Activated T-cell treated with anti-CD3 and anti-CD28 coated beads, Interleukin-2, amount 50 U/mL, for 48 hours (primary cell): ENCODE measurements at regions not wholly inside any gene's neighbourhood (a gene's known extent, or its start where the extent isn't known, plus 50 kb on each side); places are given as distances from the start of the nearest gene placed in this dataset.

Experiments
- DNase-seq, 2 experiments: peaks; one replicate each; pipeline ENCODE4 v3.0.0-alpha.2; 2020

DNA sequence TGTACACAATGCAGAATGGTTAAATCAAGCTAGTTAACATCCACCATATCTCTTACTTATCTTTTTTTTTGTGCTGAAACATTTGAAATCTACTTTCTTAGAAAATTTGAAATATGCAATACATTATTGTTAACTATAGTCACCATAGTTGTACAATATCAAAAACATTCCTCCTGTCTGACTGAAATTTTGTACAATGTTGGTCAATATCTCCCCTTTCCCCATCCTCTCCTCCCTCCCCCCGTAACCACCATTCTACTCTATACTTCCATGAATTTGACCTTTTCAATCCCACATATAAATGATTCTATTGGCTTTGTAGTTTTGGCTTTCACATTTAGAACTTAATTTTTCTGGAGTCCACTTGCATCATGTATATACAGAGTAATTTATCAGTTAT is 63.5 kb upstream of the DCD start:
- DNase-seq: no peak

DNA sequence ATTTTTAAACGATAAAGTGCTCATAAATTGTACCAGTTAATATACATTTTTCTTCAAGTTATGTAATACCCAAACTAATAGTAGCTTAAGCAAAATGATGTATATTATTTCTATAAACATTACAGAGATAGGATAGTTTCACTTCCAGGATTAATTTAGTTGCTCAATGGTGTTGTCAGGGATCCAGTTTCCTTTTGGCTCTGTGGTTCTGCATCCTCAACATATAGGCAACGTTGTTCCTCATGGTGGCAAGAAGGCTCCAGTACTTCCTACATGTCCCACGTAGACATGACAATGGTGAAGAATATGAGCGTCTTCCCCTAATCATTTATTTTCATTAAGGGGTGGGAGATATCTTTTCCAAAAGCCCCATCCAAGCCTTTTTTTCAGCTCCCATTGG is 60.7 kb upstream of the DCD start:
- DNase-seq: no peak

DNA sequence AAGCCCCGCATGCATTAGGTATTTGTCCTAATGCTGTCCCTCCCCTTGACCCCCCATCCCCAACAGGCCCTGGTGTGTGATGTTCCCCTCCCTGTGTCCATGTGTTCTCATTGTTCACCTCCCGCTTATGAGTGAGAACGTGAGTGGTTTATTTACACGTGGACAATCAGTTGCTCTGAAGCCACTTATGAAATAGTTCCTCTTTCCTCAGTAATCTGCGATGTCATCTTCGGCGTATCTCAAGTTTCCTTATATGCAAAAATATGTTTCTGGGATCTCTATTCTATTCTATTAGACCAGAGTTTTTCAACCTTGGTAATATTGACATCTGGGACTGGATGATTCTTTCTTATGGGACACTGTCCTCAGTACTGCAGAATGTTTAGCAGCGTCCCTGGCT is 56.0 kb upstream of the DCD start:
- DNase-seq: no peak

DNA sequence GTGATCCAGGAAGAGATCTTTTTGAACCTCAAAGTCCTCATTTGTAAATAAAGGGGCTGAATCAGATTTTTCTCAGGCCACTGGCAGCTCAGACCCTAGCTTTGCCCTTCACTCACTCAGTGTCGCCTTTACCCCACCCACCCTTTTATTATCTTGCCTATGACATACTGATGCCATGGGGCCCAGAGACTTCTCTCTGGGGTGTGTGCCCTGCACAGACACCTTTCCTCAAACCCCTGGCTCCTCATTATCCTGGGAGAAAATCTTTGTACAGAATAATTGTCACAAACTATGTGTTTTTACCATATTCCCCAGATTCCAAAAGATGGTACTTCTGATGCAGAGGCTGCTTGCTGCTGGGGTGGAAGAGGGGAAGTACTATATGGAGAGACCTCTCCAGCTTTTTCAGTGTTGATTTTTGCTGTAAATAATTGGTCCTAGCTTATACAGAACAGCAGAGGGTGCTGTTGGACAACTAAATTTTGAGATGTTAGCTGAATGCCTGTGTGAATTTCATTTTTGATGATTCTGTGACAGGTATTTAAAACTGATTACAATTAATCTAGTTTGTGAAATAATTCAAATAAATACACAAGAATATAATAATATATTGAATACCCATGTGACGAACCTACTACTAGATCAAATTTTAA is 53.9 kb upstream of the DCD start:
- DNase-seq: no peak

DNA sequence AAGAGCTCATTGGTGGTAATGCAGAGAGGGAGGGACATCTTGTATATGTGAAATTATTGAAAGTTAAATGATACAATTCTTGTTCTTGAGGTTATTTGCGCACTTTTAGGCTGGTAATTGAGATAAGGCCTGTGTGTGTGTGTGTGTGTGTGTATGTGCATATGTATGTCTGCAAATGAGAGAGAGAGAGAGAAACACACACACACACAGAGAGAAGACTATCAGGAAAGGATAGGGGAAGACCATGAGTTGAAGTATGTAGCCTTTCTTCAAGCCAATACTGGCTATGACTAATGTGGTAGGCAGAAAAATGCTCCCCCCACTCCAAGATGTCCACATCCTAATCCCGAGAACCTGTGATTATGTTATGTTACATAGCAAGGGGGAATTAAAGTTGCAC is 52.7 kb upstream of the DCD start:
- no peak for DNase-seq

DNA sequence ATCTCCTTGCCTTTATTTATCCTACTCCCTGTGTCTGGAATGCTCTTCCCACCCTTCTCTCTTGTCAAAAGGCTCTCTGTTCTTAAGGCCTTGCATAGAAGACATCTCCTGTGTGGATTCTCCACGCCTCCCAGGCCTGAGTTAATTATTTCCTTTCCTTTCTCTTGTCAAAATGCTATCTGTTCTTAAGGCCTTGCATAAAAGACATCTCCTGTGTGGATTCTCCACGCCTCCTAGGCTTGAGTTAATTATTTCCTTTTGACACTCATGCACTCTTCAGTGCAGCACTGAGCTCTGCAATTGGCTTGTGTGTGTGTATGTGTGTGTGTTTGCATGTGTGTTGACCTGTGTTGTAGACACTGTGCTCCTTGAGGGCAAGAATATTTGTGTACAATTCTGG is 52.1 kb upstream of the DCD start:
- no peak for DNase-seq
